Effector memory CD4-positive, alpha-beta T cell (primary cell): ENCODE measurements at regions not wholly inside any gene's neighbourhood (a gene's known extent, or its start where the extent isn't known, plus 50 kb on each side); places are given as distances from the start of the nearest gene placed in this dataset.

Source experiments
- DNase-seq, 3 donors: peaks; one replicate each; pipeline ENCODE4 v3.0.0-alpha.2; 2020
- H3K27ac ChIP-seq: 2 replicates; pipeline ENCODE4 v1.7.0; 2013; ENCODE audit warnings: mild to moderate bottlenecking, low read length, moderate library complexity; ENCODE audit not compliant: insufficient read depth, poor library complexity, severe bottlenecking
- H3K27me3 ChIP-seq: replicated peaks from 2 replicates; pipeline ENCODE4 v1.7.0; 2013; ENCODE audit warnings: mild to moderate bottlenecking, low read length; ENCODE audit not compliant: insufficient read depth, control insufficient read depth, poor library complexity, severe bottlenecking
- H3K36me3 ChIP-seq: 2 replicates; pipeline ENCODE4 v1.7.0; 2013; ENCODE audit warnings: mild to moderate bottlenecking, low read length, moderate library complexity; ENCODE audit not compliant: control insufficient read depth, insufficient read depth
- H3K4me1 ChIP-seq: 2 replicates; pipeline ENCODE4 v1.7.0; 2013; ENCODE audit warnings: low read length, mild to moderate bottlenecking; ENCODE audit not compliant: control insufficient read depth, insufficient read depth, poor library complexity, severe bottlenecking
- H3K4me3 ChIP-seq: 2 replicates; pipeline ENCODE4 v1.7.0; 2013; ENCODE audit warnings: low read length, low read depth, mild to moderate bottlenecking; ENCODE audit not compliant: insufficient read depth, poor library complexity, severe bottlenecking
- H3K9me3 ChIP-seq: 2 replicates; pipeline ENCODE4 v1.7.0; 2013; ENCODE audit warnings: mild to moderate bottlenecking, low read length, moderate library complexity; ENCODE audit not compliant: control insufficient read depth

DNA sequence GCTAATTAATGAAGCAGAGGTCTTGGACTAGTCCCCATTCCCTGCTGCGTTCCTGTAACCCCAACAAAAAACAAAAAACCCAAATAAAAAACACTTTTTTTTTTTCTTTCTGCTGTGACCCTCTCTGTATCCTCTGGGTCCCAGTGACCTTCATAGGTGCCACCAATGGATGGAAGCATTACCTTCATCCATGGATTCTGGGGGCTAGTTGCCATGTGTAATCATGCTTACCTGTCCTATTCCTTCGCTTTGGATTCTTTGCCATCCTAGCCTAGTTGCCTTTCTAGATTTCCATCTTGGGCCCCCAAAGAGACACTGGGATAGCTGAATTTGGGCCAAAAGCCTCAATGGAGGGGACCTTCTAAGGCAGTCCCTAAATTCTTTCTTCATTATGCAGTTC, 1208.7 kb downstream of the BRINP3 start:
- no peak for DNase-seq
- Histone ChIP-seq H3K36me3 (no peaks in the 10 kb centered on the region), H3K27ac (no peak overlapping the region), H3K27me3 (no peaks in the 10 kb centered on the region), H3K4me3 (no peak overlapping the region), H3K9me3 (no peaks in the 10 kb centered on the region), H3K4me1 (no peaks in the 10 kb centered on the region)

DNA sequence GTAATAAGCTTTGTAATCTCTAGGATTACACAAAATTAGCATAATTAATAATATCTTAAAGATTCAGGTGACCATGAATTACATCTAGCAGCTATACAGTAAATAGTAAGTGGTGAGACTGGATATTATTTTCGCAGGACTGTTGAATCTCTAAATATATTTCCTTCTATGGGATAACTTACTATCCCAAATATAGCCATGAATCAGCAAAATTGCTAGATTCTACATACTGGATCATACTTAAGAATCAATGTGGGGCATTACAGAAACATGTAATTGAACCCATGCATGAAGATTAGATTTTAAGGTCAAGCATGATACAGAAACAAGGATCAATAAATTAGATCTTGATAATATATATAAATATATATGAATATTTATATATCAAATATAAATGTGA, 1203.4 kb downstream of the BRINP3 start:
- Histone ChIP-seq H3K9me3 (no peaks in the 10 kb centered on the region), H3K4me1 (no peaks in the 10 kb centered on the region), H3K27me3 (no peaks in the 10 kb centered on the region), H3K27ac (no peak overlapping the region), H3K36me3 (no peaks in the 10 kb centered on the region), H3K4me3 (no peak overlapping the region)
- DNase-seq, result no peak

DNA sequence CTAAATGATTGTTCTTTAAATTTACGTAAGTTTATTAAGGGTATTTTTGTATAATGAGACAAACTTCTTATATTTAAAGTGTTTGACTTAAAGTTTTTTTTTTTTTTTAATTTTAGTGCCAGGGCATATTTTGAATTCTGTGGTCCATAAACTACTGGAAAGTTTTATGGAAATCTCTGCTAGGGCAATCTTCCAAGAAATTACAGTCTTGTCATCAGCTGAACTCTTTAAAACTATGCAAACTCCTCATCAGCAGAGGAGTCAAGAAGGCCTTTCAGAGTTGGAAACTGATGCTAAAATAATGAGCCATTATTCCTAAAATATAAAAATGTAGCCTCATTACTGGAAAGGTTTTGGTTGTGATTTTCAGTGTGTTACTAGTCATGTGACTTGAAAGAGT, 1201.9 kb downstream of the BRINP3 start:
- Histone ChIP-seq H3K4me1 (no peaks in the 10 kb centered on the region), H3K4me3 (no peak overlapping the region), H3K27me3 (no peaks in the 10 kb centered on the region), H3K36me3 (no peaks in the 10 kb centered on the region), H3K27ac (no peak overlapping the region), H3K9me3 (no peaks in the 10 kb centered on the region)
- DNase-seq, result no peak

DNA sequence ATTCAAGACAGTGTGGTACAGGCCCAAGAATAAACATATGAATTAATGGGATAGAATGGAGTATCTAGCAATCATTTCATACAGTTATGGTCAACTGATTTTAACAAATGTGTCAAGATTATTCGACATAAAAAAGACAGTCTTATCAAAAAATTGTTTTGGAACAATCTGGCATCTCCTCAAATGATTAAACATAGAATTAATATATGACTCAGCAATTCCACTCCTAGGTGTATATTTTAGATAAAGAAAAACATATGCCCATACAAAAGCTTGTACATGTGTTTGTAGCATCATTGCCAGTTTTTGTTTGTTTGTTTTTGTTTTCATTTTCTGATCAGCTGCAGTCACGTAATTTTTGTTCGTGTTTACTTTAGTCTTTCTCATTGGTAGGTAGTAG, 1188.3 kb downstream of the BRINP3 start:
- H3K36me3 ChIP-seq, result no peaks in the 10 kb centered on the region

DNA sequence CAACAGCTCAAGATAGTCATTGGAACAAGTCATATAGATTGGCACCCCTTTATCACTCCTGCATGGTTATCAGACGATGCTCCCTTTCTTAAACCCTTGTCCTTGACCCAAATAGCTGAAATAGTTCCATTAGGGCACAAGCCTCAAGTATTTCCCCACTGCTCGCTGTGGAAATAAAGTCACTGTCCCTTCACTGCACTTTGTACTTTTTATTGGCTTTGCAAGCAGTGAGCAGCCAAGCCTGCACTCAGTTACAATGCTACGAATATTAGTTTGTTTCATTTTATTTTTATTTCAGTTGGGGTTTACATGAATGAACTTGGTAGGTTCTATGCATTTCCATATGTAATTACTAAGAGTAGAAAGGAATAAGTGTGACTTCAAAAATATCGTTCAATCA, 1176.4 kb downstream of the BRINP3 start:
- no peaks in the 10 kb centered on the region for H3K9me3 ChIP-seq
- no peak for DNase-seq
- H3K27ac ChIP-seq, result no peak overlapping the region
- H3K4me1 ChIP-seq, result no peaks in the 10 kb centered on the region
- no peaks in the 10 kb centered on the region for H3K27me3 ChIP-seq
- no peaks in the 10 kb centered on the region for H3K36me3 ChIP-seq
- no peak overlapping the region for H3K4me3 ChIP-seq

More for the DNA sequence above, 1188.3 kb downstream of the BRINP3 start:
- no peaks in the 10 kb centered on the region for H3K4me1 ChIP-seq
- H3K27ac ChIP-seq, result no peak overlapping the region
- no peak for DNase-seq
- no peaks in the 10 kb centered on the region for H3K27me3 ChIP-seq
- H3K9me3 ChIP-seq, result no peaks in the 10 kb centered on the region
- H3K4me3 ChIP-seq, result no peak overlapping the region

DNA sequence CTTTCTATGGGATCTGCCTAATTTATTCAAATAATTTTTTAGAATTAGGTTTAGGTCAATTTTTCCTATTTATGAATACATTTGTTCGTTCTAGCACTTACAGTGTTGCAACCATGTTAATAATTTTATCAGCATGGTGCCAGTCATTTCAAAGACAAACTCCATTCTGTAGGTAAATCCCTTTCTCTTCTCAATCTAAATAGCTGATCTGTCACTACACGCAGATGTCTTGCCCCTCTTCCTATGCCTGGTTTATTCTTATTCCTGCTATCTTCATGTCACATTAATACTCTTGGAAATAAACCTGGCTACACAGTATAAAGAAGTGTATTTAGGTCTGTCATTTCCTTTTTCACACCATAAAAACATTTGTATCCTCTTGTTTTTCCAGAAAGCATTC, 1172.4 kb downstream of the BRINP3 start:
- DNase-seq, result no peak
- Histone ChIP-seq H3K4me1 (no peaks in the 10 kb centered on the region), H3K27me3 (no peaks in the 10 kb centered on the region), H3K36me3 (no peaks in the 10 kb centered on the region), H3K4me3 (no peak overlapping the region), H3K9me3 (no peaks in the 10 kb centered on the region), H3K27ac (no peak overlapping the region)

DNA sequence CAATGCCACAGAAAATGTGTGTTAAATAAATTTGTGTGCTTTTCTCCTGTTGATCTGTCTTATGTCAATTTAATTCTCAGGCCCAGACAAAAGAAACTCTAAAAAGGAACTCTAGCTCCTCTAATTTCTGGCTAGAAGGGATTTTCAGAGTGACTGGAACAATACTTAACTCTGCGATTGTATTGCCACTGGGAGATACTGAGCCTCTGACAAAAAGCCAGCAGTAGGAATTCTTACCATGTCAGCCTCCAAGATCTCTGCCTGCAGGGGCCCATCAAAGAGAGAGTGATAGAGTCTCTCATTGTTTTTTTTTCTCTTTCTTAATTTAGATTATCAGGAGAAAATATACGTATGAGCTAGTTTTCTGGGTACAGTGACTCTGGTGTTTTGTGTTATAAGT, 1165.7 kb downstream of the BRINP3 start:
- Histone ChIP-seq H3K9me3 (no peaks in the 10 kb centered on the region), H3K36me3 (no peaks in the 10 kb centered on the region), H3K27me3 (no peaks in the 10 kb centered on the region), H3K4me3 (no peak overlapping the region), H3K4me1 (no peaks in the 10 kb centered on the region), H3K27ac (no peak overlapping the region)
- DNase-seq, result no peak

DNA sequence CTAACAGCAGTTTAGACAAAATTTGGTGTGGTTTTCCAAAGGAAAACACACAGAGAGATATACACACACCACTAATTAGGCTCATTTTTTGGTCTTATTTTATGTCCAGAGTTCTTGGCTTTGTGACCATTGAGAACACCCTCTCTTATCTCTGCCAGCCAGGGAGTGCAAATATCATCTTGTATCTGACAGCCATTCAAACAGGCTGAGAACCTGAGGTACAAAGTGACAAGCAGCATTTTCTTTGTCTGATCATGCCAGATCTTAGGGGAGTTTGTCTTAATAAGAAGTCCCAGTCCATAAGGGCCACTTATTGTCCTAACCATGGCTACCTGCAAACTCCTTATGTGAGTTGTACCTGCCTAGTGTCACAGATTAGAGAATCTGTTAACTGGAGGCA, 1165.2 kb downstream of the BRINP3 start:
- H3K27ac ChIP-seq, result no peak overlapping the region
- no peak for DNase-seq
- no peaks in the 10 kb centered on the region for H3K9me3 ChIP-seq
- no peaks in the 10 kb centered on the region for H3K4me1 ChIP-seq
- no peaks in the 10 kb centered on the region for H3K27me3 ChIP-seq
- H3K4me3 ChIP-seq, result no peak overlapping the region
- H3K36me3 ChIP-seq, result no peaks in the 10 kb centered on the region

DNA sequence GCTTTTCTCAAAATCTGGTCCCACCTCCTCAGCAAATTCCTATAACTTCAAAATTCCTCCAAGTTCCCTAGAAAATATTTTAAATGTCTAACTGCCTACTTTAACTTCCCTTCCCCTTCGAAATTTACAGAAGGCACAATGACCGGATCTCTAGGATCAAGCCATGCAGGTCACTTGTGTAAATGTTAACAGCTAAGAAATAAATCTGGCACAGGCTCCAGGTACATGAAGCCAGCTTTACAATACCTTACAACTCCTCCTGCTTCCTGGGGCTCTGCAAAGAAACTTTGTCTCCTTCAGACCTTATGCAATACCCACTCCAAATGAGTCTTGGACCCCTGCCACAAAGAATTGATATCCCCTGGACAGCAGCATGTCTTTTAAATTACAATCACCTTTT, 1164.2 kb downstream of the BRINP3 start:
- no peak overlapping the region for H3K27ac ChIP-seq
- H3K4me3 ChIP-seq, result no peak overlapping the region
- no peaks in the 10 kb centered on the region for H3K36me3 ChIP-seq
- no peak for DNase-seq
- no peaks in the 10 kb centered on the region for H3K4me1 ChIP-seq
- H3K27me3 ChIP-seq, result no peaks in the 10 kb centered on the region
- no peaks in the 10 kb centered on the region for H3K9me3 ChIP-seq

DNA sequence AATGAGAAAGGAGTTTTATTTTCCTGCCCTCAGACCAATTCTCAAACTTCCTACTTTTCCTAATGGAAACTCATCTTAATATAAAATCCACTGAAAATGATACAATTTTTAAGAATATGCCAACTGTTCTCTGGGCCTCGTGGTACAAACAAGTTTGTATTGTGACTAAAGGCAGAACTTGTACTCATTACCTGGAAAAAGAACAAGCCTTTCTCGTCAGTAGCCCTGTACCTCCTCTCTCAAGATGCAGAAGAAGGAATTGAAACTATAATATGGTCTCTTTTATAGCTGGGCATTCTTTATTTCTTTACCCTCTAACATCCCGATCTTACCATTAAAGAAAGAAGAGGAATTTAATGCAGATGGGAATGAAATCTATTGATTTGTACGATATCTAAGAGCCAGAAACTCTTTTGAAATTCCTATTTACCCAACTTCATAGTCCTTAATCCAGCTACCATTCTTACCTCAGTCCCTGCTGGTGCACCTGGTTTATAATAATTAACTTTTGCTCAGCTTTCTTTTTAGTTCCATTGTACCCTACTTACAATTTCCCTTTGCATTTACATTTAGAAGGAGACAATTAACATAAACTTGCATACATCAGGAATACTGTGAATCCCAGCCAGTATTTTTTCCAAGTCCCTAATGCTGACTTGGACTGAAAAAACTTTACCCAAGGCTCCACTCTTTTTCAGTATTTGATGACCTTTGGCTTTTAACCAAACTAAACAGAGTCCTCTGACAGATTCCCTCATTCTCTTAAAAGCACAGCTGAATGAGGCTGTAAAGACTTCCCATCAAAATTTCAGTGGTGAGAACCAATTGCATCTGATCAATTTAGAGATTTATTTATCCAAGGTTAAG, 1162.4 kb downstream of the BRINP3 start:
- no peak for DNase-seq
- Histone ChIP-seq H3K27me3 (no peaks in the 10 kb centered on the region), H3K4me1 (no peaks in the 10 kb centered on the region)

More for the DNA sequence above, 1162.4 kb downstream of the BRINP3 start:
- Histone ChIP-seq H3K27ac (no peak overlapping the region), H3K36me3 (no peaks in the 10 kb centered on the region), H3K9me3 (no peaks in the 10 kb centered on the region), H3K4me3 (no peak overlapping the region)
